ENCODE measurements at regions not wholly inside any gene's neighbourhood (a gene's known extent, or its start where the extent isn't known, plus 50 kb on each side); places are given as distances from the start of the nearest gene placed in this dataset.

- Mint-ChIP-seq H3K4me1 (ENCODE audit: low read depth) (no peaks in the 10 kb centered on the region), H3K27me3 (ENCODE audit: insufficient read depth) (no peaks in the 10 kb centered on the region), H3K9me3 (peaks cover 55% of the 10 kb centered on the region), H3K4me3 (no peak overlapping the region), H3K27ac (no peak overlapping the region), H3K36me3 (ENCODE audit: low read depth) (no peaks in the 10 kb centered on the region)
- no peak for TF ChIP-seq CTCF (IDR thresholded peaks at IDR 0.05)
- DNase-seq, result no peak
Measured at GRCh38 chr18:52190631-52191030, 149.4 kb upstream of the DCC start.

GRCh38 chr18:52200406-52200805 lies 139.6 kb upstream of the DCC start:
- Mint-ChIP-seq H3K9me3 (peaks cover 68% of the 10 kb centered on the region), H3K4me3 (no peak overlapping the region), H3K36me3 (ENCODE audit: low read depth) (no peaks in the 10 kb centered on the region), H3K27me3 (ENCODE audit: insufficient read depth) (no peaks in the 10 kb centered on the region; the same call in 1 of the 2 replicates), H3K4me1 (ENCODE audit: low read depth) (no peaks in the 10 kb centered on the region), H3K27ac (no peak overlapping the region)
- DNase-seq, result no peak
- no peak for TF ChIP-seq CTCF (IDR thresholded peaks at IDR 0.05)

GRCh38 chr18:52200921-52201663 lies 138.9 kb upstream of the DCC start:
- no peaks in the 10 kb centered on the region for H3K4me1 Mint-ChIP-seq (ENCODE audit: low read depth)
- H3K27me3 Mint-ChIP-seq (ENCODE audit: insufficient read depth), result no peaks in the 10 kb centered on the region; the same call in 1 of the 2 replicates
- H3K4me3 Mint-ChIP-seq, result no peak overlapping the region
- no peak for DNase-seq
- H3K9me3 Mint-ChIP-seq, result peaks cover 65% of the 10 kb centered on the region
- no peak overlapping the region for H3K27ac Mint-ChIP-seq
- H3K36me3 Mint-ChIP-seq (ENCODE audit: low read depth), result no peaks in the 10 kb centered on the region
- TF ChIP-seq CTCF (IDR thresholded peaks at IDR 0.05), result no peak

- H3K4me1 Mint-ChIP-seq (ENCODE audit: low read depth), result no peaks in the 10 kb centered on the region
- H3K36me3 Mint-ChIP-seq (ENCODE audit: low read depth), result no peaks in the 10 kb centered on the region
- H3K27ac Mint-ChIP-seq, result no peak overlapping the region
- H3K27me3 Mint-ChIP-seq (ENCODE audit: insufficient read depth), result no peaks in the 10 kb centered on the region
- no peak for DNase-seq
- no peak overlapping the region for H3K4me3 Mint-ChIP-seq
- no peak for TF ChIP-seq CTCF (IDR thresholded peaks at IDR 0.05)
- peaks cover 40% of the 10 kb centered on the region for H3K9me3 Mint-ChIP-seq
Measured at GRCh38 chr18:52208646-52209045, 131.4 kb upstream of the DCC start.

- no peak for TF ChIP-seq CTCF (IDR thresholded peaks at IDR 0.05)
- Mint-ChIP-seq H3K4me3 (no peak overlapping the region), H3K4me1 (ENCODE audit: low read depth) (no peaks in the 10 kb centered on the region), H3K9me3 (peaks cover 43% of the 10 kb centered on the region), H3K27me3 (ENCODE audit: insufficient read depth) (no peaks in the 10 kb centered on the region), H3K27ac (no peak overlapping the region), H3K36me3 (ENCODE audit: low read depth) (peaks cover 5% of the 10 kb centered on the region; the same call in 1 of the 2 replicates)
- no peak for DNase-seq
Measured at GRCh38 chr18:52216109-52216508, 123.9 kb upstream of the DCC start.

Data from HFFc6 (cell line).